CD1c-positive myeloid dendritic cell (primary cell): ENCODE measurements at regions not wholly inside any gene's neighbourhood (a gene's known extent, or its start where the extent isn't known, plus 50 kb on each side); places are given as distances from the start of the nearest gene placed in this dataset.
"Not testable (repeated sequence)": the region's sequence is repeated elsewhere in the genome, so short reads cannot be mapped to it uniquely, and the experiment has no call there.

Experiments
- DNase-seq: peaks from one replicate; pipeline ENCODE4 v3.0.0-alpha.2; 2016; ENCODE audit errors: extremely low spot score

- no peak for DNase-seq
Measured at GRCh38 chr4:114296126-114296525, 302.5 kb upstream of the UGT8 start.

- no peak for DNase-seq
Measured at GRCh38 chr4:114302472-114302871, 296.1 kb upstream of the UGT8 start.

GRCh38 chr4:114304046-114304445 is 294.6 kb upstream of the UGT8 start:
- DNase-seq = no peak

- DNase-seq = no peak
Measured at GRCh38 chr4:114304567-114304966, 294.0 kb upstream of the UGT8 start.

GRCh38 chr4:114306946-114307345 is 291.7 kb upstream of the UGT8 start:
- no peak for DNase-seq

GRCh38 chr4:114310296-114310925 is 288.2 kb upstream of the UGT8 start:
- DNase-seq = no peak

GRCh38 chr4:114311787-114312186 is 286.8 kb upstream of the UGT8 start:
- no peak for DNase-seq

GRCh38 chr4:114312338-114312737 is 286.3 kb upstream of the UGT8 start:
- DNase-seq = no peak

- DNase-seq = no peak
Measured at GRCh38 chr4:114316789-114317188, 281.8 kb upstream of the UGT8 start.

GRCh38 chr4:114317564-114317963 is 281.0 kb upstream of the UGT8 start:
- DNase-seq = no peak

GRCh38 chr4:114318309-114318708 is 280.3 kb upstream of the UGT8 start:
- no peak for DNase-seq

- no peak for DNase-seq
Measured at GRCh38 chr4:114320126-114320525, 278.5 kb upstream of the UGT8 start.

GRCh38 chr4:114321366-114321765 is 277.2 kb upstream of the UGT8 start:
- DNase-seq = no peak

GRCh38 chr4:114323841-114324240 is 274.8 kb upstream of the UGT8 start:
- no peak for DNase-seq

- no peak for DNase-seq
Measured at GRCh38 chr4:114326358-114326757, 272.2 kb upstream of the UGT8 start.

- no peak for DNase-seq
Measured at GRCh38 chr4:114332119-114332518, 266.5 kb upstream of the UGT8 start.

- DNase-seq = not testable (repeated sequence)
Measured at GRCh38 chr4:114334363-114334762, 264.2 kb upstream of the UGT8 start.

GRCh38 chr4:114334884-114335330 is 263.7 kb upstream of the UGT8 start:
- no peak for DNase-seq

- DNase-seq = no peak
Measured at GRCh38 chr4:114335339-114335738, 263.3 kb upstream of the UGT8 start.

GRCh38 chr4:114343015-114343414 is 255.6 kb upstream of the UGT8 start:
- no peak for DNase-seq

- DNase-seq = no peak
Measured at GRCh38 chr4:114349543-114350175, 248.9 kb upstream of the UGT8 start.

GRCh38 chr4:114358901-114359300 is 239.7 kb upstream of the UGT8 start:
- DNase-seq = no peak

GRCh38 chr4:114361249-114361648 is 237.4 kb upstream of the UGT8 start:
- DNase-seq = no peak

- no peak for DNase-seq
Measured at GRCh38 chr4:114364857-114365256, 233.8 kb upstream of the UGT8 start.
